ENCODE measurements at regions not wholly inside any gene's neighbourhood (a gene's known extent, or its start where the extent isn't known, plus 50 kb on each side); places are given as distances from the start of the nearest gene placed in this dataset.
"Not testable (repeated sequence)": the region's sequence is repeated elsewhere in the genome, so short reads cannot be mapped to it uniquely, and the experiment has no call there.

- not testable (repeated sequence) for H3K9ac ChIP-seq (ENCODE audit: low read length); H3K27me3 ChIP-seq (replicated peaks; ENCODE audit: control insufficient read depth, insufficient read depth, low read length); H3K4me1 ChIP-seq (ENCODE audit: control insufficient read depth, insufficient read depth, low read length); H3K9me3 ChIP-seq (ENCODE audit: control insufficient read depth, low read length); H3K4me3 ChIP-seq (ENCODE audit: low read length); H3K36me3 ChIP-seq (ENCODE audit: control insufficient read depth, insufficient read depth, low read length, severe bottlenecking); DNase-seq (ENCODE audit: low read depth)
These were observed 206.7 kb downstream of the ALG10 start for GRCh38 chr12:34229033-34229432.

DNA sequence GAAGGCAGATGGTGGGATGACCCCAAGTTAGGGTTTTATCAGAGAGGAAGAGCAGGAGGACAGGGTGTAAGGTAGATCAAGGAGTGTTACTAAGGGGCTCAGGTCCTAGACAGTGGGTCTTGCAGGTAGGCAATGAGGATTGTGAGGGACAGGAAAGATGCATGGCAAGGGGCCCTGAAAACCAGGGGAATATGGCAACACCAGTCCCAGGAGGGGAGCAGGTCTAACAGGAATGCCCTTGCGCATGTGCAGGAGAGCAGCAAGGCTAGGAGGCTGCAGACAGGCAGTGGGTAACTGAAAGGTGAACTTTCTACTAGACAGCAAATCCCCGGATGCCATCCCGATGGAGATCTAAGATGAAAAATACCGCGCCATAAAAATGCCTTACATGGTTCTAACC, 211.3 kb downstream of the ALG10 start:
- Histone ChIP-seq H3K9ac (ENCODE audit: low read length) (no peak overlapping the region), H3K36me3 (ENCODE audit: control insufficient read depth, insufficient read depth, low read length, severe bottlenecking) (no peaks in the 10 kb centered on the region), H3K27me3 (replicated peaks; ENCODE audit: control insufficient read depth, insufficient read depth, low read length) (peaks cover 3% of the 10 kb centered on the region), H3K4me1 (ENCODE audit: control insufficient read depth, insufficient read depth, low read length) (no peaks in the 10 kb centered on the region), H3K9me3 (ENCODE audit: control insufficient read depth, low read length) (no peaks in the 10 kb centered on the region), H3K4me3 (ENCODE audit: low read length) (no peak overlapping the region)
- DNase-seq (ENCODE audit: low read depth): no peak

GRCh38 chr12:34236073-34236472, 213.8 kb downstream of the ALG10 start:
- no peak for DNase-seq (ENCODE audit: low read depth)
- H3K9me3 ChIP-seq (ENCODE audit: control insufficient read depth, low read length): no peaks in the 10 kb centered on the region
- H3K9ac ChIP-seq (ENCODE audit: low read length): no peak overlapping the region
- no peaks in the 10 kb centered on the region for H3K36me3 ChIP-seq (ENCODE audit: control insufficient read depth, insufficient read depth, low read length, severe bottlenecking)
- H3K27me3 ChIP-seq (replicated peaks; ENCODE audit: control insufficient read depth, insufficient read depth, low read length): peaks cover 3% of the 10 kb centered on the region
- H3K4me3 ChIP-seq (ENCODE audit: low read length): no peak overlapping the region
- H3K4me1 ChIP-seq (ENCODE audit: control insufficient read depth, insufficient read depth, low read length): no peaks in the 10 kb centered on the region

DNA sequence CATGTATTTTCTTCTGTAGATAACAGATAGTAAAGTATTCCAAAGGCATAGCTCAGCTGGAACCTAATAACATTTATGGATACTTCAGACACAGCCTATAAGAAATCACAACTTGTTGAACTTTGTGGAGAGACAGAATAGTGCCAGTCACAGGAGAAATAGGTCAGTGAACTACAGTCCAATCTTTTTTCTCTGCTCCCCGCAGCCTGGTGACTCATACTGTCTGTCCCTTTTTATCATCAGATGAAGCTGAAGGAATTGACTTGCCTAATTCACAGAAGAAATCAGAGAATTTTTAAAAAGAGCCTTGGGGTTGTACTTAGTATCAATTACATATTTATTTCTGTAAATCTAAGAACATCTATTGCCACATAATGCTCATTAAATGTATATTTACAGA, 222.3 kb downstream of the ALG10 start:
- no peaks in the 10 kb centered on the region for H3K27me3 ChIP-seq (replicated peaks; ENCODE audit: control insufficient read depth, insufficient read depth, low read length)
- H3K4me1 ChIP-seq (ENCODE audit: control insufficient read depth, insufficient read depth, low read length): no peaks in the 10 kb centered on the region
- no peaks in the 10 kb centered on the region for H3K36me3 ChIP-seq (ENCODE audit: control insufficient read depth, insufficient read depth, low read length, severe bottlenecking)
- H3K9ac ChIP-seq (ENCODE audit: low read length): no peak overlapping the region
- no peaks in the 10 kb centered on the region for H3K9me3 ChIP-seq (ENCODE audit: control insufficient read depth, low read length)
- DNase-seq (ENCODE audit: low read depth): no peak
- H3K4me3 ChIP-seq (ENCODE audit: low read length): no peak overlapping the region

DNA sequence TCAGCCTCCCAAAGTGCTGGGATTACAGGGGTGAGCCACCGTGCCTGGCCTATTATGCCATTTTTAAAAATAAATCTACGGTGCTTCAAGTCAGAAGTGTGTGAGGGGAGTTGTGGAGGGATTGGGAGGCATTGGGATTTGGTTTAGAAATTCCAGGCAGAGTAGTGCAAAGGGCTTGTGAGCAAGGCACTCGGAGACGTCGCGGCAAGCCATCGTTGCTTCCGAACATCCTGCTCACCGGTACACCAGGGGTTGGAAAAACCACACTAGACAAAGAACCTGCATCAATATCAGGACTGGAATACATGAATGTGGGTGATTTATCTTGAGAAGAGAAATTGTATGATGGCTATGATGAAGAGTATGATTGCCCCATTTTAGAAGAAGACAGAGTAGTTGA, 227.0 kb downstream of the ALG10 start:
- Histone ChIP-seq H3K36me3 (ENCODE audit: control insufficient read depth, insufficient read depth, low read length, severe bottlenecking) (no peaks in the 10 kb centered on the region), H3K4me3 (ENCODE audit: low read length) (no peak overlapping the region), H3K9me3 (ENCODE audit: control insufficient read depth, low read length) (no peaks in the 10 kb centered on the region), H3K27me3 (replicated peaks; ENCODE audit: control insufficient read depth, insufficient read depth, low read length) (no peaks in the 10 kb centered on the region), H3K9ac (ENCODE audit: low read length) (no peak overlapping the region), H3K4me1 (ENCODE audit: control insufficient read depth, insufficient read depth, low read length) (no peaks in the 10 kb centered on the region)
- no peak for DNase-seq (ENCODE audit: low read depth)

DNA sequence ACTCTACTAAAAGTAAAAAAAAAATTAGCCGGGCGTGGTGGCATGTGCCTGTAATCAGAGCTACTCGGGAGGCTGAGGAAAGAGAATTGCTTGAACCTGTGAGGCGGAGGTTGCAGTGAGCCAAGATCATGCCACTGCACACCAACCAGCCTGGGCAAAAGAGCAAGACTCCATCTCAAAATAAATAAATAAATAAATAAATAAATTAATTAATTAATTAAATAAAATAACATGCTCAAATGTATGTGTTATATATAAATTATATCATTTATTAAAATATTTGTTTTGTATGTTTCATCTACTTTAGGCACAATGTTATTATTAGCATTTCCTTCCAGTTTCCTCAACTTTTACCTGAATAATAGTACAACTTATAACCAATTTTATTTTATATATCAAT, 229.6 kb downstream of the ALG10 start:
- not testable (repeated sequence) for H3K9me3 ChIP-seq (ENCODE audit: control insufficient read depth, low read length); H3K9ac ChIP-seq (ENCODE audit: low read length); H3K4me1 ChIP-seq (ENCODE audit: control insufficient read depth, insufficient read depth, low read length); H3K4me3 ChIP-seq (ENCODE audit: low read length); H3K27me3 ChIP-seq (replicated peaks; ENCODE audit: control insufficient read depth, insufficient read depth, low read length); DNase-seq (ENCODE audit: low read depth); H3K36me3 ChIP-seq (ENCODE audit: control insufficient read depth, insufficient read depth, low read length, severe bottlenecking)

DNA sequence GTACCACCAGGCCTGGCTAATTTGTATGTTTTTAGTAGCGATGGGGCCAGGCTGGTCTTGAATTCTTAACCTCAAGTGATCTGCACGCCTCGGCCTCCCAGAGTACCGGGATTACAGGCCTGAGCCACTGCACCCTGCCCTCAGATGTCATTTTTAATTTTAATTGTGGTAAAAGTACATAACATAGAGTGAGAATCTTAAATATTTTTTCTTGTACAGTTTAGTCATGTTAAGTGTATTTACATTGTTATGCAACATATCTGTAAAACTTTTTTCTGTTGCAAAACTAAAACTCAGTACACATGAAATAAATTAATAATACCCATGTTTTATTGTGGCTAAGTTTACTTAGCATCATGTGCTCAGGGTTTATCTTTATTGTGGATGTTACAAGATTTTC, 231.4 kb downstream of the ALG10 start:
- Histone ChIP-seq H3K36me3 (ENCODE audit: control insufficient read depth, insufficient read depth, low read length, severe bottlenecking) (no peaks in the 10 kb centered on the region), H3K27me3 (replicated peaks; ENCODE audit: control insufficient read depth, insufficient read depth, low read length) (no peaks in the 10 kb centered on the region), H3K9me3 (ENCODE audit: control insufficient read depth, low read length) (no peaks in the 10 kb centered on the region), H3K4me1 (ENCODE audit: control insufficient read depth, insufficient read depth, low read length) (no peaks in the 10 kb centered on the region), H3K4me3 (ENCODE audit: low read length) (no peak overlapping the region), H3K9ac (ENCODE audit: low read length) (no peak overlapping the region)
- no peak for DNase-seq (ENCODE audit: low read depth)

- DNase-seq (ENCODE audit: low read depth): no peak
- no peak overlapping the region for H3K9ac ChIP-seq (ENCODE audit: low read length)
- no peaks in the 10 kb centered on the region for H3K9me3 ChIP-seq (ENCODE audit: control insufficient read depth, low read length)
- no peaks in the 10 kb centered on the region for H3K27me3 ChIP-seq (replicated peaks; ENCODE audit: control insufficient read depth, insufficient read depth, low read length)
- H3K36me3 ChIP-seq (ENCODE audit: control insufficient read depth, insufficient read depth, low read length, severe bottlenecking): no peaks in the 10 kb centered on the region
- no peaks in the 10 kb centered on the region for H3K4me1 ChIP-seq (ENCODE audit: control insufficient read depth, insufficient read depth, low read length)
- no peak overlapping the region for H3K4me3 ChIP-seq (ENCODE audit: low read length)
These were observed 234.8 kb downstream of the ALG10 start for GRCh38 chr12:34257093-34257492.

GRCh38 chr12:34262140-34262539, 239.8 kb downstream of the ALG10 start:
- H3K9ac ChIP-seq (ENCODE audit: low read length); H3K9me3 ChIP-seq (ENCODE audit: control insufficient read depth, low read length); H3K4me1 ChIP-seq (ENCODE audit: control insufficient read depth, insufficient read depth, low read length); H3K27me3 ChIP-seq (replicated peaks; ENCODE audit: control insufficient read depth, insufficient read depth, low read length); H3K4me3 ChIP-seq (ENCODE audit: low read length); DNase-seq (ENCODE audit: low read depth); H3K36me3 ChIP-seq (ENCODE audit: control insufficient read depth, insufficient read depth, low read length, severe bottlenecking): not testable (repeated sequence)

DNA sequence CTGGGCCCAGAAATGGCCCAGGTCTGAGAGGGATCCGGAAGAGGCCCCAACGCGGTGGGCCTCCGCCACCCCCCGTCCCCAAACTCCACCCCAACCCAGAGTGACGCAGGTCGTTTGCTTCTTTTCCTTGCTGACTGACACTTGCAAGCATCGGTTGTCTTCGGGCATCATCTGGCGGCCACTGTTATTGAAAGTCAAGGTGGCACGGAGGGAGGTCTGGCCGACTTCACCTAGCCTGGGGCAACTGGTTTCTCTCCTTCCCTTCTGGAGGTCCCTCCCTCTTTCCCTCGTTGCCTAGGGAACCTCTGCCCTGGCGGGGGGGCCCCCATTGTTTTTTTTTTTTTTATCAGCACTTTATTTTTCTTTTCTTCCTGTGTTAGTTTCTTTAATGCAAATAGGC, 241.8 kb downstream of the ALG10 start:
- no peak overlapping the region for H3K4me3 ChIP-seq (ENCODE audit: low read length)
- H3K36me3 ChIP-seq (ENCODE audit: control insufficient read depth, insufficient read depth, low read length, severe bottlenecking): no peaks in the 10 kb centered on the region
- H3K9ac ChIP-seq (ENCODE audit: low read length): no peak overlapping the region
- H3K9me3 ChIP-seq (ENCODE audit: control insufficient read depth, low read length): no peaks in the 10 kb centered on the region
- no peaks in the 10 kb centered on the region for H3K27me3 ChIP-seq (replicated peaks; ENCODE audit: control insufficient read depth, insufficient read depth, low read length)
- H3K4me1 ChIP-seq (ENCODE audit: control insufficient read depth, insufficient read depth, low read length): no peaks in the 10 kb centered on the region
- DNase-seq (ENCODE audit: low read depth): no peak

DNA sequence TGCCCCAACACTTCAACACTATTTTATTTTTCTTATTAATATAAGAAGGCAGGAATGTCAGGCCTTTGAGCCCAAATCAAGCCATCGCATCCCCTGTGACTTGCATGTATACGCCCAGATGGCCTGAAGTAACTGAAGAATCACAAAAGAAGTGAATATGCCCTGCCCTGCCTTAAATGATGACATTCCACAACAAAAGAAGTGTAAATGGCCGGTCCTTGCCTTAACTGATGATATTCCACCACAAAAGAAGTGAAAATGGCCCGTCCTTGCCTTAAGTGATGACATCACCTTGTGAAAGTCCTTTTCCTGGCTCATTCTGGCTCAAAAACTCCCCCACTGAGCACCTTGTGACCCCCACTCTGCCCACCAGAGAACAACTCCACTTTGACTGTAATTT, 251.4 kb downstream of the ALG10 start:
- DNase-seq (ENCODE audit: low read depth); H3K27me3 ChIP-seq (replicated peaks; ENCODE audit: control insufficient read depth, insufficient read depth, low read length); H3K9ac ChIP-seq (ENCODE audit: low read length); H3K9me3 ChIP-seq (ENCODE audit: control insufficient read depth, low read length); H3K4me3 ChIP-seq (ENCODE audit: low read length); H3K36me3 ChIP-seq (ENCODE audit: control insufficient read depth, insufficient read depth, low read length, severe bottlenecking); H3K4me1 ChIP-seq (ENCODE audit: control insufficient read depth, insufficient read depth, low read length): not testable (repeated sequence)

GRCh38 chr12:34275129-34275528, 252.8 kb downstream of the ALG10 start:
- H3K9ac ChIP-seq (ENCODE audit: low read length): no peak overlapping the region
- H3K4me1 ChIP-seq (ENCODE audit: control insufficient read depth, insufficient read depth, low read length): no peaks in the 10 kb centered on the region
- H3K9me3 ChIP-seq (ENCODE audit: control insufficient read depth, low read length): no peaks in the 10 kb centered on the region
- no peaks in the 10 kb centered on the region for H3K36me3 ChIP-seq (ENCODE audit: control insufficient read depth, insufficient read depth, low read length, severe bottlenecking)
- no peak for DNase-seq (ENCODE audit: low read depth)
- no peaks in the 10 kb centered on the region for H3K27me3 ChIP-seq (replicated peaks; ENCODE audit: control insufficient read depth, insufficient read depth, low read length)
- H3K4me3 ChIP-seq (ENCODE audit: low read length): no peak overlapping the region

Measured in adipocyte (in vitro differentiated cells).